WTC11 (cell line): ENCODE measurements at regions not wholly inside any gene's neighbourhood (a gene's known extent, or its start where the extent isn't known, plus 50 kb on each side); places are given as distances from the start of the nearest gene placed in this dataset.
A peak's percentile ranks its signal among the peaks of the same experiment; 100 is the strongest.

Experiments used
- ATAC-seq: fragments of 200-7000 bp; cut with Tn5 transposase; 2 replicates; pipeline ENCODE4 v1.10.0; 2021; ENCODE audit warnings: mild to moderate bottlenecking, moderate library complexity
- CTCF ChIA-PET: fragments of 300-600 bp; sonication (Branson Sonifier 250); formaldehyde crosslinking; loops from one replicate; lab custom pipeline; 2021; ENCODE audit warnings: antibody characterized with exemption; lab: Charles Lee
- POLR2A ChIA-PET: fragments of 350-600 bp; sonication (Branson Sonifier 250); formaldehyde crosslinking; loops from one replicate; lab custom pipeline; 2021; ENCODE audit warnings: antibody characterized with exemption; lab: Charles Lee
- DNase-seq: peaks from one replicate; pipeline ENCODE4 v3.0.0; 2021; ENCODE audit warnings: low spot score
- H3K27ac Mint-ChIP-seq: 2 replicates; pipeline ENCODE4 v1.8.0; 2021; ENCODE audit warnings: mixed read lengths
- H3K27me3 Mint-ChIP-seq: 2 replicates; pipeline ENCODE4 v1.8.0; 2021; ENCODE audit warnings: low read depth, mild to moderate bottlenecking, moderate library complexity, mixed read lengths
- H3K36me3 Mint-ChIP-seq: 2 replicates; pipeline ENCODE4 v1.8.0; 2021; ENCODE audit warnings: mixed read lengths
- H3K4me1 Mint-ChIP-seq: 2 replicates; pipeline ENCODE4 v1.8.0; 2022; ENCODE audit warnings: mixed read lengths
- H3K4me3 Mint-ChIP-seq: 2 replicates; pipeline ENCODE4 v1.8.0; 2021; ENCODE audit warnings: mild to moderate bottlenecking, moderate library complexity, mixed read lengths
- H3K9me3 Mint-ChIP-seq: 2 replicates; pipeline ENCODE4 v1.8.0; 2021; ENCODE audit warnings: mixed read lengths
- AFF4 ChIP-seq: sonication (generic); formaldehyde crosslinking; IDR thresholded peaks from 2 replicates; pipeline ENCODE4 v1.8.1; 2023; ENCODE audit warnings: mild to moderate bottlenecking, missing genetic modification reagents, borderline replicate concordance
- ATF3 ChIP-seq: sonication (generic); formaldehyde crosslinking; conservative IDR thresholded peaks from 2 replicates; pipeline ENCODE4 v1.8.1; 2022; ENCODE audit warnings: mild to moderate bottlenecking, missing genetic modification reagents
- CBFB ChIP-seq: sonication (generic); formaldehyde crosslinking; IDR thresholded peaks from 2 replicates; pipeline ENCODE4 v1.8.1; 2022; ENCODE audit warnings: mild to moderate bottlenecking, low read depth, missing genetic modification reagents
- EMX1 ChIP-seq: fragments of 250-450 bp; sonication (Bioruptor Pico); IDR thresholded peaks from 2 replicates; pipeline ENCODE4 v1.8.0; 2021; ENCODE audit warnings: mild to moderate bottlenecking
- ETV6 ChIP-seq: sonication (generic); formaldehyde crosslinking; IDR thresholded peaks from 2 replicates; pipeline ENCODE4 v1.8.1; 2022; ENCODE audit warnings: mild to moderate bottlenecking, missing genetic modification reagents
- FOXP1 ChIP-seq: sonication (generic); formaldehyde crosslinking; IDR thresholded peaks from 2 replicates; pipeline ENCODE4 v1.8.0; 2022; ENCODE audit warnings: missing genetic modification reagents, mild to moderate bottlenecking, moderate library complexity, borderline replicate concordance
- GABPB1 ChIP-seq: sonication (generic); formaldehyde crosslinking; IDR thresholded peaks from 2 replicates; pipeline ENCODE4 v1.8.1; 2023; ENCODE audit warnings: mild to moderate bottlenecking, missing genetic modification reagents
- KAT7 ChIP-seq: sonication (generic); formaldehyde crosslinking; IDR thresholded peaks from 2 replicates; pipeline ENCODE4 v1.8.1; 2023; ENCODE audit warnings: missing genetic modification reagents, mild to moderate bottlenecking, borderline replicate concordance
- MAX ChIP-seq: sonication (generic); formaldehyde crosslinking; IDR thresholded peaks from 2 replicates; pipeline ENCODE4 v1.8.0; 2022; ENCODE audit warnings: mild to moderate bottlenecking, missing genetic modification reagents
- NR1H2 ChIP-seq: sonication (generic); formaldehyde crosslinking; IDR thresholded peaks from 2 replicates; pipeline ENCODE4 v1.9.0; 2021; ENCODE audit warnings: mild to moderate bottlenecking, moderate library complexity, missing genetic modification reagents
- TCF7 ChIP-seq: sonication (generic); formaldehyde crosslinking; IDR thresholded peaks from 2 replicates; pipeline ENCODE4 v1.8.0; 2022; ENCODE audit warnings: mild to moderate bottlenecking, low read depth, missing genetic modification reagents, moderate library complexity
- ZBTB21 ChIP-seq: sonication (generic); formaldehyde crosslinking; IDR thresholded peaks from 2 replicates; pipeline ENCODE4 v1.8.1; 2023; ENCODE audit warnings: mild to moderate bottlenecking, missing genetic modification reagents, borderline replicate concordance
- ZNF219 ChIP-seq: sonication (generic); formaldehyde crosslinking; IDR thresholded peaks from 2 replicates; pipeline ENCODE4 v1.8.0; 2023; ENCODE audit warnings: missing genetic modification reagents, mild to moderate bottlenecking, borderline replicate concordance
- ZNF425 ChIP-seq: fragments of 250-450 bp; sonication (Bioruptor Pico); conservative IDR thresholded peaks from 2 replicates; pipeline ENCODE4 v1.9.0; 2021; ENCODE audit warnings: mild to moderate bottlenecking
- TF ChIP-seq, protein P1 (sequence below): sonication (generic); formaldehyde crosslinking; IDR thresholded peaks from 2 replicates; pipeline ENCODE4 v1.8.1; 2022; ENCODE audit warnings: missing genetic modification reagents, borderline replicate concordance
- TF ChIP-seq, protein P2 (sequence below): fragments of 250-450 bp; sonication (Bioruptor Pico); IDR thresholded peaks from 2 replicates; pipeline ENCODE4 v2.1.2; 2022; ENCODE audit warnings: mild to moderate bottlenecking, moderate library complexity

DNA sequence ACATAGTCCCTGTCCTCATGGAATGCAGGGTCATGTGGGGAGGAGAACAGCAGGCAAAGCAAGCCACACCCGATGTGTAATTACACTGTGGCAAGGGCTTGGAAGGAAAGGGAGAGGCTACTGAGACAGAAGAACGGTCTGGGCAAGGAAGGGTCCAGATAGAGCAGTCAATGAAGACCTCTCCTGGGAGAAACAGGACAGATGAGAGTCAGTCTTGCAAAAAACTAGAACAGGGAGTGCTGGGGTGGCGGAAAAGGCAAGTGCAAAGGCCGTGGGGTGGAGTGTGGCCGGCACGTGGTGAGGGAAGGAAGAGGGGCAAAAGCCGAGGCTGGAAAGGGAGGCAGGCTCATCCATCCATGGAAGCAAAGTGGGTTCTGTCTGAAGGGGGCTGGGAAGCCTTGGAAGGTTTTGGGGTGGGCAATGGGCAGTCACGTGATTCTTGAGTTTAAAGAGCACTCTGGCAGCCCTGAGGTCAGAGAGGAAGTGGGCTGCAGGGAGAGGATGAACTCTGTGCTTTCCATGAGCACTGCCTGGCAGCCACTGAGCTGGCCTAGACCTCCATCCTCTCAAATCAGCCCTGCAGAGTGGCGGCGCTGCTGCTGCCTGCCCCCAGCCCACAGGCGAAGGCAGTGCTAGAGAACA lies 182.2 kb downstream of the INHBB start:
- ChIA-PET CTCF (interaction anchor here (0.7 to 1.5 kb wide), 3 partner anchors 25 to 185 kb away, joined by 3 to 6 read pairs (median 3); no protein-coding TSS in a partner anchor), POLR2A (no interaction called here)
- Mint-ChIP-seq H3K27me3 (peaks cover 35% of the 10 kb centered on the region), H3K4me3 (no peak overlapping the region), H3K4me1 (peaks cover 15% of the 10 kb centered on the region), H3K27ac (no peak overlapping the region), H3K9me3 (peaks cover 23% of the 10 kb centered on the region)
- ATAC-seq: no peak
- TF ChIP-seq GABPB1 (0 out of 2 replicates have a peak, but pooled peaks have one; percentile 9), ZNF219 (CRISPR knock-in tag) (no peak), EMX1 (CRISPR knock-in tag) (no peak), CBFB (CRISPR knock-in tag) (no peak), KAT7 (CRISPR knock-in tag) (no peak)
- TF ChIP-seq, all 79 proteins: peak for 1
- no peak for DNase-seq
- H3K36me3 Mint-ChIP-seq: no peaks in the 10 kb centered on the region

DNA sequence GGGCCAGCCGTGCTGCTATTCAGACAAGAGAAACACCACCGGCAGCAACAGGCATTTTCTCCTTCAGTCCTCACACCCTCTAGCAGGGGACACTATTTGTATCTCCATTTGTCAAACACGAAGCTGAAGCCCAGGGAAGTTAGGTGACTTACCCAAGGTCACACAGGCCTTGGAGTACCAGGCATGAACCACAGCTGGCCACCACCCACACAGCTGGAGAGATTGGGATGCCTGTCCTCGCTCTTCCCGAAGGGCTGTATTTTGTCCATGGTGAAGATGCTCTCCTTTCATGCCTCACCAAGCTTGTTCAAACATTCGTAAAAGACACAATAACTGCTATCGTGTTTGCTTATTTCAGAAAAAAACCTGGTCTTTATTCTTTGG lies 182.7 kb downstream of the INHBB start:
- POLR2A ChIA-PET: no interaction called here
- no peak for TF ChIP-seq ZNF425 (CRISPR knock-in tag)
- TF ChIP-seq ETV6: no peak
- no peak for TF ChIP-seq ATF3
- TF ChIP-seq AFF4 (CRISPR knock-in tag): no peak
- TF ChIP-seq TCF7: no peak
- no peak for TF ChIP-seq MAX (CRISPR knock-in tag)
- no peak for TF ChIP-seq ZBTB21 (CRISPR knock-in tag)
- TF ChIP-seq, protein P1, sequence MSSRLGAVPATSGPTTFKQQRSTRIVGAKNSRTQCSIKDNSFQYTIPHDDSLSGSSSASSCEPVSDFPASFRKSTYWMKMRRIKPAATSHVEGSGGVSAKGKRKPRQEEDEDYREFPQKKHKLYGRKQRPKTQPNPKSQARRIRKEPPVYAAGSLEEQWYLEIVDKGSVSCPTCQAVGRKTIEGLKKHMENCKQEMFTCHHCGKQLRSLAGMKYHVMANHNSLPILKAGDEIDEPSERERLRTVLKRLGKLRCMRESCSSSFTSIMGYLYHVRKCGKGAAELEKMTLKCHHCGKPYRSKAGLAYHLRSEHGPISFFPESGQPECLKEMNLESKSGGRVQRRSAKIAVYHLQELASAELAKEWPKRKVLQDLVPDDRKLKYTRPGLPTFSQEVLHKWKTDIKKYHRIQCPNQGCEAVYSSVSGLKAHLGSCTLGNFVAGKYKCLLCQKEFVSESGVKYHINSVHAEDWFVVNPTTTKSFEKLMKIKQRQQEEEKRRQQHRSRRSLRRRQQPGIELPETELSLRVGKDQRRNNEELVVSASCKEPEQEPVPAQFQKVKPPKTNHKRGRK (CRISPR knock-in tag): no peak
- TF ChIP-seq, protein P2, sequence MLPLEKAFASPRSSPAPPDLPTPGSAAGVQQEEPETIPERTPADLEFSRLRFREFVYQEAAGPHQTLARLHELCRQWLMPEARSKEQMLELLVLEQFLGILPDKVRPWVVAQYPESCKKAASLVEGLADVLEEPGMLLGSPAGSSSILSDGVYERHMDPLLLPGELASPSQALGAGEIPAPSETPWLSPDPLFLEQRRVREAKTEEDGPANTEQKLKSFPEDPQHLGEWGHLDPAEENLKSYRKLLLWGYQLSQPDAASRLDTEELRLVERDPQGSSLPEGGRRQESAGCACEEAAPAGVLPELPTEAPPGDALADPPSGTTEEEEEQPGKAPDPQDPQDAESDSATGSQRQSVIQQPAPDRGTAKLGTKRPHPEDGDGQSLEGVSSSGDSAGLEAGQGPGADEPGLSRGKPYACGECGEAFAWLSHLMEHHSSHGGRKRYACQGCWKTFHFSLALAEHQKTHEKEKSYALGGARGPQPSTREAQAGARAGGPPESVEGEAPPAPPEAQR (CRISPR knock-in tag): no peak
- no peak for TF ChIP-seq NR1H2 (CRISPR knock-in tag)
- TF ChIP-seq FOXP1: no peak
- no peak for ATAC-seq
- no peaks in the 10 kb centered on the region for H3K36me3 Mint-ChIP-seq
- CTCF ChIA-PET: interaction anchor here (0.7 to 0.8 kb wide), 2 partner anchors 25 to 185 kb away, joined by 3 read pairs; no protein-coding TSS in a partner anchor
- DNase-seq: no peak
- H3K4me1 Mint-ChIP-seq: peaks cover 15% of the 10 kb centered on the region
- H3K9me3 Mint-ChIP-seq: peaks cover 23% of the 10 kb centered on the region
- H3K27me3 Mint-ChIP-seq: peaks cover 33% of the 10 kb centered on the region
- no peak overlapping the region for H3K4me3 Mint-ChIP-seq
- H3K27ac Mint-ChIP-seq: no peak overlapping the region
